ENCODE measurements at regions not wholly inside any gene's neighbourhood (a gene's known extent, or its start where the extent isn't known, plus 50 kb on each side); places are given as distances from the start of the nearest gene placed in this dataset.

DNA sequence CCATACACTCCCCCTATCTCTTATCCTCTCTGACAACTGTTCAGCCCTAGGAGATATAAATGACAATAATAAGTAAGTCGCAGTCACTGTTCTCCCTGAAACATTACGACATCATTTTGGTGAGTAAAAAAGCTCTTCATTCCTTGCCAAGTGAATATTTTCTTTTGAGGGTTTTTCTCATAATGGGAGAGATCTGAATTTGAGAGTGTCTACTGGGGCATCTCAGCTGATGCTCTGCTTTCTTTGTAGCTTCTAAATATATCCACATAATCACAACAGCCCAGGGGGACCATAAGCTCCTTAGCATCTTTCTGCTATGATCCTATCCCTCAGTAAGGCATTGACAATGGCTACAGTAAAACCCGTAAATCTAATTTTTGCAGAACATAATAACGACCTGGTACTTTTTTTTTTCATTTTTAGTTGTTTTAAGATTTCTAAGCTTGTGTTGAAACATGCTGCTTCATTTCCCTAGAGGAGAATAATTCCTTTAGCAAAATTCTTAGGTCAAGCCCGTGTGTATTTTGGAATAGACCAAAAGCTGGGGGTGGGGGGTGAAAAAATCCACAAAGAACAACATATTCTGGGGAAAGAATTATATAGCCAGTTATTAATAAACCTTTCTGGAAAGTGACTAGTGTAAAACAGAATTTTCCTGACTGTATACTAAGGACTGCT is 78.1 kb upstream of the GPM6B start:
- FAIRE-seq (no peak), DNase-seq (ENCODE audit: insufficient read length, low spot score) (no peak)
- TF ChIP-seq POLR2A (IDR thresholded peaks at IDR 0.05; ENCODE audit: low read depth, low read length) = no peak

DNA sequence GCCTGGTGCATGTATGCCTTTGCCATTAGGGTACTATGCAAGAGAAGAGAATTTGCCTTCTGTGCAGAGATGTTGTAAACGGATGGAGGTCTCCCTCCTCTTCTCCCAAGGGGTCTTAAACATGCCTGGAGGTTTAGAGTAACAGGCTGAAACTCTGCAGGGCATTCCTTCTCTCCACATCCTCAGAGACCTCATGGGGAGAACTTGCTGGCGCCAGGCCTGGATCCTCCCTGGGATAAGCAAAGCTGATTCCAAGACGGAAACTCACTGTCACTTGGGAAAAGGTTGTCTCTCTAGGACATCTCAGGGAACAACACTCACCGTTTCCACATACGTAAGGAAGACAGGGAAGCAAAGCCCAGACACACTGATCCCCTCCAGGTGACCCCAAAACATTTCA is 76.9 kb upstream of the GPM6B start:
- TF ChIP-seq POLR2A (IDR thresholded peaks at IDR 0.05; ENCODE audit: low read depth, low read length) = no peak
- FAIRE-seq (no peak), DNase-seq (ENCODE audit: insufficient read length, low spot score) (no peak)

DNA sequence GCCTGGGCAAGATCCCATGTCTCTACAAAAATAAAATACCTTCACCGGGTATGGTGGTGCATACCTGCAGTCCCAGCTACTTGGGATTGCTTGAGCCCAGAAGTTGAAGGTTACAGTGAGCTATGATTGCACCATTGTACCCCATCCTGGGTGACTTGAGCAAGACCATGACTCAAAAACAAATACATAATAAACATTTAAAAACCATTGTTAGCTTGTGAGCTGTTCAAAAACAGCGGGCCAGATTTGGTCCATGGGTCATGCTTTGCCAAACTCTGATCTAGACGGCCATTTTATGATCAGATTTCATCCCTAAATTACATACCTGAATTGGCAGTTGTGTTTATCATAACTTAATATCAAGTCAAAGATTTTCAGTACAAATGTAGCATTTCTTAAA is 76.0 kb upstream of the GPM6B start:
- TF ChIP-seq POLR2A (IDR thresholded peaks at IDR 0.05; ENCODE audit: low read depth, low read length) = no peak
- DNase-seq (ENCODE audit: insufficient read length, low spot score) = no peak
- no peak for FAIRE-seq

DNA sequence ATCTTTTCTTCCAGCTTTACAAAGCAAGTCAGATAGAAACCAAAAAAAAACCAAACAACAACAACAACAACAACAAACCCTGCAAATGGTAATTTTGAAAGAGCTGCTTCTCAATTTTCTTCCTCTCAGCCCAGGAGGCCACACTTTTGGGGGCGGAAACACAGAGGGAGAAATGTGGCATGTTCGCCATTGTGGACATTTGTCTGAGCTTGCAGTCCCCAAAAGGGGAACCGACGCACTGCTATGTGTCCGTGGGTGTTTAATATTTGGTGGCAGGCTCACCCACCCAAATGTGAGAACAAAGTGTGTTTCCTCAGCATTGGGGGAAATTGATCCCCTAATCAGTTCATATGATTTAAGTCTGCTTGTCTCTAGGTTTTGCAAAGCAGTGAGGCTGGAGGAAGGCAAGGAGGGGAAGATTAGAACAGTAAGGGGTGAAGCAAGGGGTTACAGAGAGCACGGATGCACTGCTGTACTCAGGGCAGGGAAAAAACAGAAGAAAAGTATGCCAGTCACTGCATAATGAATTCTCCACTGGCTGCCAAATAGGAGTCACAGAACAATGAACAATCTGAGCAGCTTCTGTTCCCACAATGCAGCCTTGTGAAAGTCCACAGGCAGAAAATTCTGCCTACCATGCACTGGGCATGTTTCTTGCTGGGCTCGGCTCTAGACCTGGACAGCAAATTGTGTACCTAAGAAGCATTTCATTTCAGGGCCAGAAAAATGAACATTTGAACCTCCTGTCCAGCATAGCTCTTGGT is 74.7 kb upstream of the GPM6B start:
- no peak for TF ChIP-seq POLR2A (IDR thresholded peaks at IDR 0.05; ENCODE audit: low read depth, low read length)
- no peak for FAIRE-seq
- no peak for DNase-seq (ENCODE audit: insufficient read length, low spot score)

DNA sequence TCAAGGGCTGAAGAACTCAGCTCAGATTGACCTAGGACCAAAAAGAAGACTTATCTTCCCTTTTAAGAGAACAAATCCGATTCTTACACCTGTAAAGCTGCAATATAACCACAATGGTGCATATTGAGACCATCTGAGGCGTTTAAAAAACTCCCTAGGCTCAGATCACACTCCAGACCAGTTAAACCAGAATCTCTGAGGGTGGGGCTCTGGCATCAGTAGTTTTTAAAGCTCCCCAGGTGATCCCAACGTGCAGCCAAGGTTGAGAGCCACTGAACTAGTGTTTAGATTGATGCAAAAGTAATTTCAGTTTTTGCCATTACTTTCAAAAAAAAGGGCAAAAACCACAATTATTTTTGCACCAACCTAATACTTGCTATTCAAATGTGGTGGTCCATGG is 73.9 kb upstream of the GPM6B start:
- FAIRE-seq (no peak), DNase-seq (ENCODE audit: insufficient read length, low spot score) (no peak)

DNA sequence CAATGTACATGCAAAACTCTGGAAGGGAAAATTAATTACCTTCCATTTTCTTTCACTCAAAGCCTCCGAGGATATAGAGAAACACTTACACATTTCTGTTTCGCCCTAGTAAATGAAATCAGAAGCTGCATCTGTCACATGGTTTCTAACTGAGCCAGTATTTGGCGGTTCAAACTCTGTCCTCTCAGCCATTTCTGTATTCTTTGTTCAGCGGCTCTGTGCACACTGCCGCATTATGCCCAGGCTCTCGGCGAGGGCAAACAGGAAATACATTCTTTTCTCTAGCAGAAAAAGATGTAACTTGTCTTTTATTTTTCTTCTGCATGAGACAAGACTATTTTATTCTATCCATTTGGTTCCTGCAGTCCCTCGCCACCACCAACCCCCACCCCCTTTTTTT is 71.4 kb upstream of the GPM6B start:
- FAIRE-seq = no peak
- DNase-seq (ENCODE audit: insufficient read length, low spot score) = no peak
- no peak for TF ChIP-seq POLR2A (IDR thresholded peaks at IDR 0.05; ENCODE audit: low read depth, low read length)

More for the DNA sequence above, 73.9 kb upstream of the GPM6B start:
- no peak for TF ChIP-seq POLR2A (IDR thresholded peaks at IDR 0.05; ENCODE audit: low read depth, low read length)

DNA sequence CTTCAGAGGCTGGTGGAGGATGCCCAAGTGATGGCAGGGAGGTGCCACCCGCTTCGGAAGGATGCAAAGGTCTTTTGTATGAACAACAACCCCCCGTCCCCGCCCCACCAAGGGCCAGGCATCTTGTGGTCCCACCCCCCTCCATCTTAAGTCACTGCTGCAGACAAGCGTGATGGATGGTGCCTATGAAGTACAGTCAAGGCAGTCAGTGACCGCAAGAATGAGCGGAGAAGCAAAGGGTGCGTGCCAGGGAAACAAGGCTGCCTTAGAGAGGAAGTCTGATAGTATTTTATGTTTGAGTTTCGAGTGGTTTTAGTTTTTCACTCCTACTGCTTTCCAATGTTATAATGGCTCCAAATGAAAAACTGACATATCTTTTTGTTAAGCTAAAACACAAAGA is 68.7 kb upstream of the GPM6B start:
- DNase-seq (ENCODE audit: insufficient read length, low spot score) = no peak
- no peak for TF ChIP-seq POLR2A (IDR thresholded peaks at IDR 0.05; ENCODE audit: low read depth, low read length)
- no peak for FAIRE-seq

DNA sequence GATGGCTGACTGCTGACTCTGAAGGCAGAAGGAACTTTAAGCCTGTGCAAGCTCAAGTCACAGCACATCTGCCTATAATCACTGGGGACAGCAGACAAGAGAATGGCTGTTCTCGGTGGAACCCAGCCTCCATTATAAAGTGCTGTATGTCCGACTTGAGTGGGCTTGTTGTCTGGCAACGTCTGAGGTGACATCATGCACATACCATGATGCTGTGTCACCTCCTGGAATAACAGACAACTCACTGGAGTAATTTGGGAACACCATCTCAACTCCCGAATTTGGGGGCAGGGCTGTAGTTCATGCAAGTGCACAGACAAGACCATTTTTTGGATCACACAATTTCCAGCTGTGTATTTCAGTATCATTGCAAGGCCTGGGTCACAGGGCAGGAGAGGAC is 59.8 kb upstream of the GPM6B start:
- no peak for FAIRE-seq
- no peak for TF ChIP-seq POLR2A (IDR thresholded peaks at IDR 0.05; ENCODE audit: low read depth, low read length)

DNA sequence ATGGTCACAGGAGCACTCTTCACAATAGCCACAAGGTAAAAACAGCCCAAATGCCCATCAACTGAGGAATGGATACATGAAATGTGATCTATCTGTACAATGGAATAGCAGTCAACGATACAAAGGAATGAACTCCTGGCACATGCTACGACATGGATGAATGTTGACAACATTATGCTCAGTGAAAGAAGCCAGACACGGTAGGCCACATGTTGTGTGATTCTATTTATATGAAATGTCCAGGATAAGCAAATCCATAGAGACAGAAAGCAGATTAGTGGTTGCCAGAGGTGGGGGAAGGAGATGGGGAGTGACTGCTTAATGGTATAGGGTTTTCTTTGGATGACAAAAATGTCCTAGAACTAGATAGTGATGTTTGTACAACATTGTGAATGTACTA is 58.7 kb upstream of the GPM6B start:
- FAIRE-seq (no peak), DNase-seq (ENCODE audit: insufficient read length, low spot score) (no peak)
- TF ChIP-seq POLR2A (IDR thresholded peaks at IDR 0.05; ENCODE audit: low read depth, low read length) = no peak

More for the DNA sequence above, 59.8 kb upstream of the GPM6B start:
- DNase-seq (ENCODE audit: insufficient read length, low spot score) = no peak

DNA sequence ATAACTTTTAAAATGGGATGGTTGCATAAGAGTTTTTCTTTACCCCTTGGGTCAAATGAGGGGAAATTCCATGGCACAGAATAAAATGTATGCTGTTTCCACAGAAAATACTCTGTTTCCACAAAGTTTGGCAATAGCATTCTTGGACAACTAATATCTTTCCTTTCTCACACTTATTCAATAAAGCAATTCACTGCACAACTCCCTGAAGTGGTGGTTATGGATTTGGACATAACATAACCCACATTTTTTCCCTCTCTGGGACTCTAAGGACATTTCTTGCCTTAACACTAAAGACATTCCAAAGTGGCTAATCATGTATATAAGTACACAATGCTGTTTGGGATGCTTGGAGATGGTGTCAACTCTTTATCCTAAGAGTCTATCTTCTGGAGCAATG is 51.7 kb upstream of the GPM6B start:
- TF ChIP-seq POLR2A (IDR thresholded peaks at IDR 0.05; ENCODE audit: low read depth, low read length) = no peak
- DNase-seq (ENCODE audit: insufficient read length, low spot score) (no peak), FAIRE-seq (no peak)
